NB4 (cell line): ENCODE measurements at regions not wholly inside any gene's neighbourhood (a gene's known extent, or its start where the extent isn't known, plus 50 kb on each side); places are given as distances from the start of the nearest gene placed in this dataset.

Experiments used
- POLR2A ChIP-seq: IDR thresholded peaks from 2 replicates; pipeline ENCODE4 v1.6.1; 2011; ENCODE audit warnings: mild to moderate bottlenecking; ENCODE audit not compliant: insufficient read length; ENCODE audit errors: extremely low read depth
- TF ChIP-seq, protein P1 (sequence below): IDR thresholded peaks from one replicate; pipeline ENCODE4 v1.5.1; 2012; ENCODE audit warnings: low read depth, low read length
- TF ChIP-seq, protein P2 (sequence below): IDR thresholded peaks from 2 replicates; pipeline ENCODE4 v1.6.1; 2011; ENCODE audit warnings: low read depth, low read length

DNA sequence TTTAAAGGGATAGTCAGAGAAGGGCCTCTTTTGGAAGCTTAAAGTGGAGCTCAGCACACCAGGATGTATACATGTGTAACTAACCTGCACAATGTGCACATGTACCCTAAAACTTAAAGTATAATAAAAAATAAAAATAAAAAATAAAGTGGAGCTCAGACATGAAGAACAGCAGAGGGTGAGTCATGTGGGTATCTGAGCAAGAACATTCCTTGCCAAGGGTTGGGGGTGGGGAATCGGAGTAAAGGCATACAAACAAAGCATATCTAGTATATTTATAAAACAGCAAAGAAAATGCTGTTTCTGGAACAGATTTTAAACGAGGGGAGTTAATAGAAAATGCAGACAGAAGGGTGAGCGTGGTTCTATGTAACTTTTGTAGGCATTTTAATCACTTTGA, 562.6 kb upstream of the ANO3 start:
- TF ChIP-seq, protein P1, sequence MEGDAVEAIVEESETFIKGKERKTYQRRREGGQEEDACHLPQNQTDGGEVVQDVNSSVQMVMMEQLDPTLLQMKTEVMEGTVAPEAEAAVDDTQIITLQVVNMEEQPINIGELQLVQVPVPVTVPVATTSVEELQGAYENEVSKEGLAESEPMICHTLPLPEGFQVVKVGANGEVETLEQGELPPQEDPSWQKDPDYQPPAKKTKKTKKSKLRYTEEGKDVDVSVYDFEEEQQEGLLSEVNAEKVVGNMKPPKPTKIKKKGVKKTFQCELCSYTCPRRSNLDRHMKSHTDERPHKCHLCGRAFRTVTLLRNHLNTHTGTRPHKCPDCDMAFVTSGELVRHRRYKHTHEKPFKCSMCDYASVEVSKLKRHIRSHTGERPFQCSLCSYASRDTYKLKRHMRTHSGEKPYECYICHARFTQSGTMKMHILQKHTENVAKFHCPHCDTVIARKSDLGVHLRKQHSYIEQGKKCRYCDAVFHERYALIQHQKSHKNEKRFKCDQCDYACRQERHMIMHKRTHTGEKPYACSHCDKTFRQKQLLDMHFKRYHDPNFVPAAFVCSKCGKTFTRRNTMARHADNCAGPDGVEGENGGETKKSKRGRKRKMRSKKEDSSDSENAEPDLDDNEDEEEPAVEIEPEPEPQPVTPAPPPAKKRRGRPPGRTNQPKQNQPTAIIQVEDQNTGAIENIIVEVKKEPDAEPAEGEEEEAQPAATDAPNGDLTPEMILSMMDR: no peak
- TF ChIP-seq POLR2A: no peak
- TF ChIP-seq, protein P2, sequence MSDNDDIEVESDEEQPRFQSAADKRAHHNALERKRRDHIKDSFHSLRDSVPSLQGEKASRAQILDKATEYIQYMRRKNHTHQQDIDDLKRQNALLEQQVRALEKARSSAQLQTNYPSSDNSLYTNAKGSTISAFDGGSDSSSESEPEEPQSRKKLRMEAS: no peak
